GM12874 (cell line): ENCODE measurements at regions not wholly inside any gene's neighbourhood (a gene's known extent, or its start where the extent isn't known, plus 50 kb on each side); places are given as distances from the start of the nearest gene placed in this dataset.

Source experiments
- TF ChIP-seq, protein P1 (sequence below): IDR thresholded peaks from 2 replicates; pipeline ENCODE4 v1.5.1; 2011; ENCODE audit warnings: low read depth, mild to moderate bottlenecking, control low read depth, low read length, moderate library complexity; ENCODE audit not compliant: insufficient read depth

DNA sequence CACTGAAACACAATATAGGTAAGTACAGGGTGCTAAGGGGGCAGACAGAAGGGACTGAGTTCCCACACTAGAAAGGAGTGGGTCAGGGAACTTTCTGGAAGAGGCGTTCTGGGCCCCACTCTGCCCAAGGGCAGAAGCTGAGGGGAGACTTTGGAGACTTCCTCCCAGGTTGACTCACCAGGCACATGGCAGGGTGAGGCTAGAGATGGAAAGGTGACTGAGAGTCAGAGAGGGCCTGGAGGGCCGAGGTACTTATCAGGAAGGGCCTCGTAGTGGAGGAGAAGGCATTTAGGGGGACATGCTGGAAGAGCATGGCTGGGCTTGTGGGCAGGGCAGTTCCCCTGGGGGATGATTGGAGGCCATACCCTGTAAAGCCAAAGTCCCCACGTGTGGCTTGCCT lies 159.9 kb upstream of the JUN start:
- TF ChIP-seq, protein P1, sequence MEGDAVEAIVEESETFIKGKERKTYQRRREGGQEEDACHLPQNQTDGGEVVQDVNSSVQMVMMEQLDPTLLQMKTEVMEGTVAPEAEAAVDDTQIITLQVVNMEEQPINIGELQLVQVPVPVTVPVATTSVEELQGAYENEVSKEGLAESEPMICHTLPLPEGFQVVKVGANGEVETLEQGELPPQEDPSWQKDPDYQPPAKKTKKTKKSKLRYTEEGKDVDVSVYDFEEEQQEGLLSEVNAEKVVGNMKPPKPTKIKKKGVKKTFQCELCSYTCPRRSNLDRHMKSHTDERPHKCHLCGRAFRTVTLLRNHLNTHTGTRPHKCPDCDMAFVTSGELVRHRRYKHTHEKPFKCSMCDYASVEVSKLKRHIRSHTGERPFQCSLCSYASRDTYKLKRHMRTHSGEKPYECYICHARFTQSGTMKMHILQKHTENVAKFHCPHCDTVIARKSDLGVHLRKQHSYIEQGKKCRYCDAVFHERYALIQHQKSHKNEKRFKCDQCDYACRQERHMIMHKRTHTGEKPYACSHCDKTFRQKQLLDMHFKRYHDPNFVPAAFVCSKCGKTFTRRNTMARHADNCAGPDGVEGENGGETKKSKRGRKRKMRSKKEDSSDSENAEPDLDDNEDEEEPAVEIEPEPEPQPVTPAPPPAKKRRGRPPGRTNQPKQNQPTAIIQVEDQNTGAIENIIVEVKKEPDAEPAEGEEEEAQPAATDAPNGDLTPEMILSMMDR: no peak

DNA sequence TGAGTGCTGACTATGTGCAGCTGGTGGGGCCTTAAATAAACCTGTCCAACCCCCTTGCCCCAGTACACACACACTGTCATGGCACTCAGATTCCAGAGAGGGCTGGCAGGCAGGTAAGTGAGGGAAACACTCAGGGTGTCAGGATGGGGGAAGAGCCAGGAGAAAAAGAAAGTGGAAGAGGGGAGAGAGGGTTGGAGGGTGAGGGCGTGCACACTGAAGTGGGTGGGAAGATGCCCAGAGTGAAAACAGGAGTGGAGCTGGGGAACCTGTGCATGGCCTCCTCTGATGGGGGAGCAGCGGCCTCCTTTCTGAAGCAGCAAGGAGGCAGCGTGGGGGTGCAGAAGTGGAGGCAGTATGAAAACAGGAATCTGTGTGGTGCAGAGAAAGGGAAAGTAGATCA lies 160.6 kb upstream of the JUN start:
- TF ChIP-seq, protein P1: no peak

DNA sequence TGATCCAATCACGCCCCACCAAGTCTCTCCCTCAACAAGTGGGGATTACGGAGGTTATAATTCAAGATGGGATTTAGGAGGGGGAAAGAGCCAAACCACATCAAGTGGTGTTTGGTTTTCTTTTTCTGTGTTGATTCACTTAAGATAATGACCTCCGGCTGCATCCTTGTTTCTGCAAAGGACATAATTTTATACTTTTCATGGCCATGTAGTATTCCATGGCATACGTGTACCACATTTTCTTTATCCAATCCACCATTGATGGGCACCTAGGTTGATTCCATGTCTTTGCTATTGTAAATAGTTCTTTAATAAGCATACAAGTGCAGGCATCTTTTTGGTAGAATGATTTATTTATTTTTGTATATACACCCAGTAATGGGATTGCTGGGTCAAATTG lies 162.5 kb upstream of the JUN start:
- TF ChIP-seq, protein P1: no peak

DNA sequence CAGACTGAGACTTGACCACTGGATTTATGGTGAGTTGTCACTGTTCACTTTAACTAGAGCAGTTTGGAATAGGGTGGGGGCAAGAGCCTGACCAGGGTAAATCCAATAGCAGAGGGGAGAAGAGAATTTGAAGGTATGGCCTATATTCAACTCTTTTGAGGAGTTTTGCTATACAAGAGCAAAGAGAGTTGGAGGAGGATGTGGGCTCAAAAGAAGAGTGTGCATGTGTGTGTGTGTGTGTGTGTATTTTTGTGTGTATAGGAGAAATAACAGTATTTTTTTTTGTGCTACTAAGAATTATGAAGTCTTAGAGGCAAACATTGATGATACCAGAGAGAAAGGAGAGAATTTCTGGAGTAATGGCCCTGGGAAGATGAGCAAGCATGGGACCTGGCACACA lies 164.8 kb upstream of the JUN start:
- TF ChIP-seq, protein P1: no peak

DNA sequence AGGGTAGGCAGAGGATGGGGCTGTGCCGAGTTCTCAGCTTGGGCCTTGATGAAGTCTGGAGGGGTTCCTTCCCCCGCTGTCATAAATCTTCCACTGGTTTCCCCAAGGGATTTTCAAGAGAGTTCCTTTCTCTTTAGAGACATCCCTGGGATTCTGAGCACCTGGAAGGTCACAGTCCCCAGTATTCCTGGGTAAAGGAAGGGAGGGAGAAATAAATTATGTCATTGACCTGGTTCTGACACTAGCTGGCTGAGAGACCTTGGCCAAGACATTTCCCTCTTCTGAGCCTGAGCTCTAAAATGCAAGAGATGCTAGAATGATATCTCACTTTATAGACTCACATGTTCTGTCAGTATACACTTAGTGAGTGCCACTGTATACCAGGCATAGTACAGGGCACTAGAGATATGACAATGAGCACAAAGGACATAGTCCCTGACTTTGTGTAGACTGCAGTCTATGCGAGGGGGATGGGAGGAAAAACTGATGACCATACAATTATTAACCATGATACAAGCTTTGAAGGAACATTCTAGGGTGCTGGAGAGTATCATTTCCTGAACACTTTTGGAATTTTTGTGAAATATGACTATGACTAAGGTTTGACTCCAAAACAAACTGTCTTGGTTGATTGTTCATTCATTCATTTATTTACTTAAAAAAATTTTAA lies 165.8 kb upstream of the JUN start:
- TF ChIP-seq, protein P1: no peak

DNA sequence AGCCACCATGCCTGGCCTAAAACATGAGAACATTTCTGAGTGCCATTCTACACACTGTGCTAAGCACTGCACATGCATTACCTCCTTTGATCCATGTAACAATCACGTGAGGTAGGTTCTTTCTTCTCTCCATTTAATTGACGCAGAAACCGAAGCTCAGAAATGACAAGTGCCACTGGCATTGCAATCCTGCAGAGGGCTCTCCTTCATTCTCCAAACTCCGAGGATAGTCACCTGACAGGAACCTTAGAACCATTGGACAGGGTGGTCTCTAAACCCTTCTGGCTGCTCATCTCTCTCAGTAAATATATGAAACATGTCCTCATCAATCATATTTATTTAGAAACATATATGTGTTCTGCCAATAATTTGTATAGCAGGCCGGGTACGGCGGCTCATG lies 167.1 kb upstream of the JUN start:
- TF ChIP-seq, protein P1: no peak

DNA sequence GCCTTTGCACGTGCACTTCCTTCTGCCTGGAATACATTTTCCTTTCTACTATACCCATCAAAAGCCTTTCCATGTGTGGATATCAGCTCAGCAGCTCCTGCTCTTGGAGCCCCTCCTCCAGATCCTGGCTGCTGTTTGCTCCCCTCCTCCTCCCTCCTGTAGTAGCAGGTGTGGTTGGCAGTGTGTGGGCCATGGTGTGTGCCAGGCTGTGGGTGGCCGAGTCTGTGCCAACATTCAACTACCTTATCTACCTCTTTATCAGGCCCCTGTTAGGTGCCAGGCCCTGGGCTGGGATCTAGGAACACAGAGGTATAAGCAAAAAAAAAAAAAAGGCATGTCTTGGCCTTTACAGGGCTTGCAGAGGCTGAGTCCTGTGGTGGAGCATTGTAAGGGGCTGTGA lies 180.6 kb upstream of the JUN start:
- TF ChIP-seq, protein P1: no peak

DNA sequence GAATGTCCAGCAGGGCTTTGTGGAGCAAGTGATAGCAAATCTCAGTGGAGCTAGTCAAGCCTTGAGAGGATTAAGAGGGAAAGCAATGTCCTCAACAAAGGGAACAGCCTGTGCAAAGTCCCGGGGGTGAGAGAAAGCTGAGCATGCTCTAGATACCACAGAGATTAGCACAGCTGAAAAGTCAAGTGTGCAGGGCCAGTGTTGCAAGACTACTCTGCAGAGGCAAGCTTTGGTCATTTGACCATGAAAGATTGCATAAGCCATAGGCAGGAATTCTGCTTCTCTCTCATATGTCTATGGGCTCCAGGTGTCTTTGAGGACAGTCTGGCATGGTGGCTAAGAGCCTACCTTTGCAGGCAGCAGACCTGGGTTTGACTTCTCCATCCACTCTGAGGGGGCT lies 181.0 kb upstream of the JUN start:
- TF ChIP-seq, protein P1: no peak
